GM21423 (cell line): ENCODE measurements at regions not wholly inside any gene's neighbourhood (a gene's known extent, or its start where the extent isn't known, plus 50 kb on each side); places are given as distances from the start of the nearest gene placed in this dataset.

Source experiments
- ATAC-seq: cut with Tn5 transposase; IDR thresholded peaks from one replicate; pipeline ENCODE4 v1.9.1; 2021; ENCODE audit warnings: mild to moderate bottlenecking, moderate library complexity; ENCODE audit not compliant: unreplicated experiment

GRCh38 chr6:4620284-4621151 is 155.7 kb upstream of the CDYL start:
- no peak for ATAC-seq

DNA sequence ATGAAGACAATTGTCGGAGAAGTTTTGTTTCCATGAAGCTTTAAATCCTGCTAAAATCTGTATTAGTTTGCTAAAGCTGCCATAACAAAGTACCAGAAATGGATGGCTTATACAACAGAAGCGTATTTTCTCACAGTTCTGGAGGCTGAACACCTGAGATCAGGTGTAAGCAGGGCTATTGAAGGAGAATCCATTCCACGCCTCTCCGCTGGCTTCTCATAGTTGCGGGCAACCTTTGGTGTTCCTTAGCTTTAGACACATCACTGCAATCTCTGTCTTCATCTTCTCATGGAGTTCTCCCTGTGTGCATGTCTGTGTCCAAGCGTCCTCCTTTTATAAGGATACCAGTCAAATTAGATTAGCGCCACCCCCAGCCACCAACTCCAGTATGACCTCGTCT is 159.9 kb upstream of the CDYL start:
- no peak for ATAC-seq

- no peak for ATAC-seq
Measured at GRCh38 chr6:4615891-4616290, 160.3 kb upstream of the CDYL start.

- ATAC-seq = no peak
Measured at GRCh38 chr6:4615231-4615630, 161.0 kb upstream of the CDYL start.

- no peak for ATAC-seq
Measured at GRCh38 chr6:4614637-4615036, 161.6 kb upstream of the CDYL start.

GRCh38 chr6:4613795-4614194 is 162.4 kb upstream of the CDYL start:
- no peak for ATAC-seq

- ATAC-seq = no peak
Measured at GRCh38 chr6:4613381-4613780, 162.8 kb upstream of the CDYL start.

GRCh38 chr6:4612636-4613171 is 163.5 kb upstream of the CDYL start:
- ATAC-seq = no peak

DNA sequence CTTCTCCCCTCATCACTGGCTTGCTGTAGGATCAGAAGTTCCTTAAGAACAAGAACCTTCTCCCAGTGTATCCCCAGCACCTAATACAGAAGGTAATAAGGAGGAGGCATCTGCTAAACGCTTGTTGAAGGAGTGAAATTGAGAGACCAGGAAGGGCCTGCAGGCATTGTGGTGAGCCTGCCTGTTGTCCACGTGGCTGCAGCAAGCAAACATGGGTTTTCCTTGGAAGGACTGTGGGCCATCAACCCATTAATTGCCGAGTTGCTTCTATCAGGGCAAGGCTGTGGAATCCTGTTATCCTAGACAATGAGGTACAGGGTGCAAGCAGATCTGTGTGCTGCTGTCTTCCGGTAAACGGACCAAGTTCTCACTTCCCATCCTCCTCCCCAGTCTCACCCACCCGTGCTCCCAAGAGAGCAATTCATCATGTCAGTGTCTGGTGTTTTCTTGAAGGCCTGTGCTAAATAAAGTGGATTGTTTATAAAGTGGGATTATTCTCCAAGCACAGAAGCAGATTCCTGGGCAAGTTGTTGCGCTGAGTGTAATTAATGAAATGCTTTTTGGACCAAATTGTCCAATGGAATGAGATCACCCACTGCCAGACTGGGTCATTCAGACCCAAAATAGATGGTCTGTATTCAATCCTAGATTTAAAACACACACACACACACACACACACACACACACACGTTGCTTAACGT is 164.6 kb upstream of the CDYL start:
- ATAC-seq = no peak

GRCh38 chr6:4610256-4610655 is 165.9 kb upstream of the CDYL start:
- ATAC-seq = no peak

DNA sequence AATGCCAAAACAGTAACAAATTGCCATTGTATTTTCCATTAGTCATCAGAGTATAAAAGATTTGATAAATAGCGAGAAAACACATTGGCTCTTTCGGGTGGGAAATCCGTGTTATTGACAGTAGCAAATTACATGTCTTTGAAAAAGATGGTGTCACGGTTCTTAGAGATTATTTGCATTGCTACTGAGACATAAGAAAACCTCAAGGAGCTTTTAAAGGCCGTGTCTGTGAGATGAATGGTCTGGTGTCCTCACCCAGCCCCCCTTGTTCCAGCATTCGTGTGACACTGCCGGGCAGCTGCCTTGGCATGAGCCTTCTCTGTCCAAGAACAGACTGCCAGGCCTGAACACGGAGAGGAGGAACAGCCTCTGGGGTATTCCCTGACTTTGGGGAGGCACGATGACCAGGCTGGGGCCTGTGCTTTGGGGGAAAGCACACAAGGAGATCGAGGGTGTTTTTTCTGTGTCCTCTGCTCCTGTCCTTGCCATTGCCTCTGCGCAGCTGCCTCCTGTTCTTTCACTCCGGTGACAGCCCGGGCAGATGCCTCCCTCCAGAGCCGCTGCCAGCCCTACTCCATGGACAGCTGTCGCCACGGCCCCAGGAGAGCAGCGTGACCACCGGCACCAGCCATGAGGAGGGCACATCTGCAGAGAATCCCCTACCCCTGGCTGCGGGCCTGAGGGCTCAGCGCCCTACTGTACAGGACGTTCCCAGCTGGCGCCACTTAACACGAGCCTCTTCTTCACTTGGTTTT is 167.7 kb upstream of the CDYL start:
- no peak for ATAC-seq

DNA sequence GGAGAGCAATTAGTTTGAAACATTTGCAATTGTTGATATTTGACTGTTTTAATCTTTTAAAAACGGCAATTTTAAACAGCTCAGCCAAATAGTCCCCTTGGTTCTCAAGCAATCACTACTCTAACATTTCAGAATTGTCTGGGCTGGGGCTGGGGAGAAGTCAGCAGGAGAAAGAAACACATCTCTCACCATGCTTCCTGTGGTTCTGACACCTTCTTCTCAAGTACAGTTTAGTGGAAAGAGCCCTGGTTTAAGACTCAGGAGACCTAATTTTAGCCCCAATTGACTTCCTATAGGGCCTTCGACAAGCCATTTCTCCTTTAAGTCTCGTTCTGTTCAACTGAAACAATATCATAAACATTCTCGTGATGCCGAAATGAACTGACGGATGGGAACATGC is 168.4 kb upstream of the CDYL start:
- no peak for ATAC-seq

- no peak for ATAC-seq
Measured at GRCh38 chr6:4606821-4607704, 169.1 kb upstream of the CDYL start.

- ATAC-seq = no peak
Measured at GRCh38 chr6:4606016-4606415, 170.2 kb upstream of the CDYL start.

GRCh38 chr6:4603856-4604369 is 172.3 kb upstream of the CDYL start:
- no peak for ATAC-seq

GRCh38 chr6:4603291-4603690 is 172.9 kb upstream of the CDYL start:
- ATAC-seq = no peak

- ATAC-seq = no peak
Measured at GRCh38 chr6:4599924-4600323, 176.3 kb upstream of the CDYL start.

DNA sequence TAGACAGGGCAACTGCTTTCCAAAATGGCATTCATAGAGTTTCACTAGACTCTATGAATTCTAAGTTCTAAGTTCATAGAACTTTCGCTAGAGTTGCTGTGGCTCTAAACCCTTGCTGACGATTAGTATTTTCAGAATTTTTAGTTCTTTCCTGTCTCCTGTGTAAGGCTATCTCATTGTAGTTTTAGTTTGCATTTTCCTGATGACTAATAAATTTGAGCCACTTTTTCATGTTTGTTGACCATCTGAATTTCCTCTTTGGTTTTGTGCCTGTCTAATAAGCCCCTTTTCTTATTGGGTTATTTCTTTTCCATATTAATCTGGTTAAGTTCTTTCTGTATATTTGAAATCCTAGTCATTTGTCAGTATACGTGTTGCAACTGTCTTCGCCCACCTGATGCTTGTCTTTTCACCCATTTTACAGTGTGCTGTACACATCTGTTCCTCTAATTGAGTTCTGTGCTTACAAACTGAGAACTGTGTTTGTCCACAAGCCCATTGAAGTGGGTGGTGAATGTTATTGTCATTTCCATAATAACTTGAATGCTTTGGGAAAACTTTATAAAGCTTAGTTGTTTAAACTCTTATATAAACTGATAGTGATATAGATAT is 177.7 kb upstream of the CDYL start:
- no peak for ATAC-seq

DNA sequence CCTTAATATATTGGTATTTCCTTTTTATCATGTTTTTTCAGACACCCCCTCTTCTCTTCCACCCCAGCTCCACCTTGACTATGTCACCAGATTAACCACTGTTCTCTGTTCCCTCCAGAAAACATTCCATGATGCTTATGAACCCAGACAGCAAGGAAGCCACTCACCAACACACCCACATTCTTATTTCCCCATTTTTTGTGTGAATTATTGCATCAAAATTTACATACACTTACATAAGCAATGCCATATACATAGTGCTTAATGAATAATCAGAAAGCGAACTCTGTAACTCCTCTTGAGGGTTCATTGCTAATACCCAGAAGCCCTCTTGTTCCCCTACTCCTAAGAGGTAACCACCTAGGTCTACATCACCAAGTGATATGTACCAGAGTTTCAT is 182.3 kb upstream of the CDYL start:
- no peak for ATAC-seq

DNA sequence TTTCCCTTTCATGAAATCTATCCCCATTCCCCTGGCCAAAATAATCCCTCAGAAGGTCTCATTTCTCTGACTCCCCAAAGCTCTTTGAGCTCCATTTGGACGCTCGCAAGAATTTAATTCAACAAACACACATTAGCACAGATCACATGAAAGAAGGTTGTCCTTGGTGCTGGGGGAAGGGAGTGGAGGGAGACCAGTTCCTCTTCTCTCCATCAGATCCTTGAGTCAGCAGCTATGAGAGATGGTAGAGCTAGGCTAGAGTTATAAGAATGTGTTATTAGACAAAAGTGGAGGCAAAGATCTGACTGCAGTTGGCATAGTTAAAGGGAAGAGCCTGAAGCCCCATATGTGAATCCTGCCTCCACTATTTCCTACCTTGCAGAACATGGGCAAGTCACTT is 184.2 kb upstream of the CDYL start:
- no peak for ATAC-seq
